Left ventricle myocardium inferior (tissue), 1 donor: ENCODE measurements at regions not wholly inside any gene's neighbourhood (a gene's known extent, or its start where the extent isn't known, plus 50 kb on each side); places are given as distances from the start of the nearest gene placed in this dataset.

Experiments used
- DNase-seq: peaks from one replicate; pipeline ENCODE4 v3.0.0-alpha.2; 2020
- H3K27ac ChIP-seq: fragments of 200-600 bp; replicated peaks from 2 replicates; pipeline ENCODE4 v1.8.0; 2021
- H3K27me3 ChIP-seq: fragments of 200-600 bp; 2 replicates; pipeline ENCODE4 v1.8.0; 2021; ENCODE audit warnings: low read depth
- H3K36me3 ChIP-seq: fragments of 200-600 bp; 2 replicates; pipeline ENCODE4 v1.8.0; 2021
- H3K4me1 ChIP-seq: fragments of 200-600 bp; 2 replicates; pipeline ENCODE4 v1.8.0; 2021
- H3K4me3 ChIP-seq: fragments of 200-600 bp; 2 replicates; pipeline ENCODE4 v1.8.0; 2021; ENCODE audit warnings: mild to moderate bottlenecking, moderate library complexity
- H3K9me3 ChIP-seq: fragments of 200-600 bp; replicated peaks from 2 replicates; pipeline ENCODE4 v1.8.0; 2021
- intact Hi-C: fragments of 100-400 bp; cut with micrococcal nuclease; formaldehyde crosslinking; loops from one replicate; pipeline ENCODE4 v1.11.0; 2022
- TF ChIP-seq, protein P1 (sequence below): fragments of 200-600 bp; IDR thresholded peaks from 2 replicates; pipeline ENCODE4 v1.8.0; 2021; ENCODE audit warnings: antibody characterized with exemption, mild to moderate bottlenecking, borderline replicate concordance
- donor health status: DM: no; HTN: yes; CAD: no; lungs with severe emphysema.

DNA sequence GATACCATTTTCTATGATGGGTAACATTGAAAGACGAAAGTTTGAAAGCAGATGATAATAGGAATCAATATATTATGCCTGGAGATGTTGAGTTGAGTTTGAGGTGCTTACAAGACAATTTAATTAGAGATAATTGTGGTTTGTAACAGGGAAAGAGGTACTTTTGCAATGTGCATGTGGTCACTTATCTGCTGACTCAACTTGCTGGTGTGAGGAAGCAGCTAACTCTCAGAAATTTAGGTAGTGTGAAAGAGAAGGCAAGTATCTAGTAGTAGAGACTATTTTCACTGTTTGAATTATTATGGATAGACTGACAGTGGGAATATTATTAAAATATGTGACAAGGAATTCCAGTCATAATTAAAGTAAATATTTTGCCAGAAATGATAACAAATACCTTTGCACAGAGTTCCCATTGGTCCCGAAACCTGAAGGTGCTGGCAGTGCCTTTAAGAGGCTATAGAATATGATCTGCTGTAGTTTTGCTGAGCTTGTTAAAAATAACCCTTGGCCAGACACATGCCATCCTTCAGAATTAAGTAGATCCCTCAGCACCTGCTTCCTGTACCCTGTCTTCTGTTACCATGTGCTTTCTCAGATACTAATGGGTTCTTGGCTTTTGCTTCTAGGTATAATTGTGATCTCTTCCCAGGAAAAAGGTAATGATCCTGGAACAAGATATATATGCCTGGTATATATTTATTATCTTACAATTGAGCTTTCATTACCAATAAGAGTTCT is 315.9 kb downstream of the BCHE start:
- TF ChIP-seq, protein P1, sequence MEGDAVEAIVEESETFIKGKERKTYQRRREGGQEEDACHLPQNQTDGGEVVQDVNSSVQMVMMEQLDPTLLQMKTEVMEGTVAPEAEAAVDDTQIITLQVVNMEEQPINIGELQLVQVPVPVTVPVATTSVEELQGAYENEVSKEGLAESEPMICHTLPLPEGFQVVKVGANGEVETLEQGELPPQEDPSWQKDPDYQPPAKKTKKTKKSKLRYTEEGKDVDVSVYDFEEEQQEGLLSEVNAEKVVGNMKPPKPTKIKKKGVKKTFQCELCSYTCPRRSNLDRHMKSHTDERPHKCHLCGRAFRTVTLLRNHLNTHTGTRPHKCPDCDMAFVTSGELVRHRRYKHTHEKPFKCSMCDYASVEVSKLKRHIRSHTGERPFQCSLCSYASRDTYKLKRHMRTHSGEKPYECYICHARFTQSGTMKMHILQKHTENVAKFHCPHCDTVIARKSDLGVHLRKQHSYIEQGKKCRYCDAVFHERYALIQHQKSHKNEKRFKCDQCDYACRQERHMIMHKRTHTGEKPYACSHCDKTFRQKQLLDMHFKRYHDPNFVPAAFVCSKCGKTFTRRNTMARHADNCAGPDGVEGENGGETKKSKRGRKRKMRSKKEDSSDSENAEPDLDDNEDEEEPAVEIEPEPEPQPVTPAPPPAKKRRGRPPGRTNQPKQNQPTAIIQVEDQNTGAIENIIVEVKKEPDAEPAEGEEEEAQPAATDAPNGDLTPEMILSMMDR, result no peak
- no peak for DNase-seq
- Histone ChIP-seq H3K27me3 (no peaks in the 10 kb centered on the region), H3K4me3 (no peak overlapping the region), H3K4me1 (no peaks in the 10 kb centered on the region), H3K36me3 (no peaks in the 10 kb centered on the region), H3K27ac (no peak overlapping the region), H3K9me3 (no peaks in the 10 kb centered on the region)
- intact Hi-C loops, result no loop called here

- no peaks in the 10 kb centered on the region for H3K27me3 ChIP-seq
- intact Hi-C loops, result no loop called here
- H3K36me3 ChIP-seq, result no peaks in the 10 kb centered on the region
- H3K4me1 ChIP-seq, result no peaks in the 10 kb centered on the region
- H3K27ac ChIP-seq, result no peak overlapping the region
- no peak for DNase-seq
- TF ChIP-seq, protein P1, result no peak
- no peak overlapping the region for H3K4me3 ChIP-seq
- H3K9me3 ChIP-seq, result peaks cover 7% of the 10 kb centered on the region
Observed at GRCh38 chr3:165519687-165520086, 317.5 kb downstream of the BCHE start.

DNA sequence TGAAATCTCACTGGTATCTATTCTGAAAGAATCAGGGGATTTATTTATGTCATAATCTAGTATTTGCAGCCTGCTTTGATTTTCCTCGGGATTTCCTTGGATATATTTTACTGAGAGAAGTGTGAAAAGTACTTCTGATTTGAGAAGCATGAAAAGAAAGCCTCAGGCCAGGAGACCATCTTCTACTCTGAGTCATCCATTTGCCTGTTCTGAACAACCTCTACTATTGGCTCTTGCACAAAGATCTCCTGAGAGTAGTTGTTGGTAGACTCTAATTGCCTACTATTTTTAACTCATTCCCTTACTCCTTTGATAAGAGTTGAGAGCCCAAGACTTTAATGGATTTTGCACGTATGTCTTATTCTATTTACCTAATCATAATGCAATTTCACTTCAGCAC is 318.9 kb downstream of the BCHE start:
- DNase-seq, result no peak
- Histone ChIP-seq H3K4me3 (no peak overlapping the region), H3K9me3 (peaks cover 7% of the 10 kb centered on the region), H3K36me3 (no peaks in the 10 kb centered on the region), H3K27me3 (no peaks in the 10 kb centered on the region), H3K4me1 (no peaks in the 10 kb centered on the region), H3K27ac (no peak overlapping the region)
- intact Hi-C loops, result no loop called here
- TF ChIP-seq, protein P1, result no peak

- no peaks in the 10 kb centered on the region for H3K4me1 ChIP-seq
- intact Hi-C loops, result no loop called here
- no peak overlapping the region for H3K4me3 ChIP-seq
- no peaks in the 10 kb centered on the region for H3K36me3 ChIP-seq
- H3K27ac ChIP-seq, result no peak overlapping the region
- H3K27me3 ChIP-seq, result no peaks in the 10 kb centered on the region
- TF ChIP-seq, protein P1, result no peak
- DNase-seq, result no peak
- peaks cover 7% of the 10 kb centered on the region for H3K9me3 ChIP-seq
Observed at GRCh38 chr3:165513715-165514701, 317.8 kb upstream of the SLITRK3 start.

DNA sequence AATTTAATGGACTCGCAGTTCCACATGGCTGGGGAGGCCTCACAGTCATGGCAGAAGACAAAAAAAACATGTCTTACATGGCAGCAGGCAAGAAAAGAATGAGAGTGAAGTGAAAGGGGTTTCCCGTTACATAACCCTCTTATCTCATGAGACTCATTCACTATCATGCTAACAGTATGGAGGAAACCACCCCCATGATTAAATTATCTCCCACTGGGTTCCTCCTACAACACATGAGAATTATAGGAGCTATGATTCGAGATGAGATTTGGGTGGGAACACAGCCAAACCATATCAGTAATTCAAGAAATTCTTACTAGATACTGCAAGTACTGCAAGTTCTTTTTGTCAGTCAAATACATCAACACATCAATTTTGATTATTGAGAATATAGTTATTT is 311.4 kb upstream of the SLITRK3 start:
- no peaks in the 10 kb centered on the region for H3K36me3 ChIP-seq
- no peaks in the 10 kb centered on the region for H3K27me3 ChIP-seq
- peaks cover 14% of the 10 kb centered on the region for H3K9me3 ChIP-seq
- no peak for DNase-seq
- H3K4me3 ChIP-seq, result no peak overlapping the region
- intact Hi-C loops, result no loop called here
- TF ChIP-seq, protein P1, result no peak
- no peak overlapping the region for H3K27ac ChIP-seq
- no peaks in the 10 kb centered on the region for H3K4me1 ChIP-seq
